Smooth muscle cell (in vitro differentiated cells): ENCODE measurements at regions not wholly inside any gene's neighbourhood (a gene's known extent, or its start where the extent isn't known, plus 50 kb on each side); places are given as distances from the start of the nearest gene placed in this dataset.

Experiments
- DNase-seq: peaks from one replicate; lab custom pipeline; 2025; ENCODE audit not compliant: unreplicated experiment; lab: John Stamatoyannopoulos, UW
- H2AFZ ChIP-seq: fragments of 200-600 bp; sonication (generic); 2 replicates; pipeline ENCODE4 v1.6.0; 2016; ENCODE audit warnings: antibody characterized with exemption, low read depth, mild to moderate bottlenecking
- H3F3A ChIP-seq: fragments of 200-600 bp; sonication (generic); 2 replicates; pipeline ENCODE4 v1.6.0; 2017; ENCODE audit warnings: antibody characterized with exemption, low read depth
- H3K27ac ChIP-seq: fragments of 200-600 bp; sonication (generic); 2 replicates; pipeline ENCODE4 v1.5.1; 2016; ENCODE audit warnings: low read depth, mild to moderate bottlenecking
- H3K27me3 ChIP-seq: fragments of 200-600 bp; sonication (generic); 2 replicates; pipeline ENCODE4 v1.6.1; 2016; ENCODE audit warnings: low read depth, mild to moderate bottlenecking
- H3K36me3 ChIP-seq: fragments of 200-600 bp; sonication (generic); 2 replicates; pipeline ENCODE4 v1.5.1; 2016; ENCODE audit warnings: low read depth
- H3K4me1 ChIP-seq: fragments of 200-600 bp; sonication (generic); 2 replicates; pipeline ENCODE4 v1.5.1; 2016; ENCODE audit warnings: low read depth
- H3K4me2 ChIP-seq: fragments of 200-600 bp; sonication (generic); 2 replicates; pipeline ENCODE4 v1.6.0; 2016; ENCODE audit warnings: mild to moderate bottlenecking
- H3K4me3 ChIP-seq: fragments of 200-600 bp; sonication (generic); 2 replicates; pipeline ENCODE4 v1.5.1; 2016; ENCODE audit warnings: mild to moderate bottlenecking
- H3K79me2 ChIP-seq: fragments of 200-600 bp; sonication (generic); 2 replicates; pipeline ENCODE4 v1.6.0; 2016; ENCODE audit warnings: low read depth, mild to moderate bottlenecking
- H3K9ac ChIP-seq: fragments of 200-600 bp; sonication (generic); 2 replicates; pipeline ENCODE4 v1.6.0; 2016; ENCODE audit warnings: low read depth
- H3K9me3 ChIP-seq: fragments of 200-600 bp; sonication (generic); replicated peaks from 2 replicates; pipeline ENCODE4 v1.5.1; 2016; ENCODE audit warnings: low read depth
- H4K20me1 ChIP-seq: fragments of 200-600 bp; sonication (generic); 2 replicates; pipeline ENCODE4 v1.6.0; 2016; ENCODE audit warnings: low read depth
- WGBS: methylation state at CpG from one replicate; pipeline ENCODE4 v1.1.7; 2016; ENCODE audit warnings: low lambda C conversion rate; 5-methylcytosine and 5-hydroxymethylcytosine counted together
- TF ChIP-seq, protein P1 (sequence below): fragments of 200-600 bp; sonication (generic); IDR thresholded peaks from 2 replicates; pipeline ENCODE4 v1.5.1; 2017; ENCODE audit warnings: borderline replicate concordance, mild to moderate bottlenecking, antibody characterized with exemption; ENCODE audit not compliant: insufficient read depth, poor library complexity, severe bottlenecking

DNA sequence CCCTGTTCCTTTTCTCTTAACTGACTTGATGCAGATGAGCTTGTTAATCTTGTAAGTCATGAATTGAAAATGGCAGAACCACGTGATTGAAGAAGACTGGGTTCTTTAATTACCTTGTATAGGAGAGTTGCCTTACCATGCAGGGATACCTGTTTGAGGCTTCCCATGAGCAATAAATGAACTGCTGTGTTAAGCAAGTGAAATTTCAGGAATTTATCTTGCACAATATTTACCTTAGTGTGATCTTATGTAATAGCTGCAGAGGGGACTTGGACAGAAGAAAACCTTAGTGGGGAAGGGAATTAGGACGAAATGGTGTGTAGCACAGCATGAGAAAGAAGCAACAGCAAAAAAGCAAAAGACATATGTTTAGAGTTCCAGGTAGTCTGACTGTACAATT, 384.0 kb upstream of the TMEFF2 start:
- WGBS, result 87% methylated on average over 2 of the region's 2 CpGs

DNA sequence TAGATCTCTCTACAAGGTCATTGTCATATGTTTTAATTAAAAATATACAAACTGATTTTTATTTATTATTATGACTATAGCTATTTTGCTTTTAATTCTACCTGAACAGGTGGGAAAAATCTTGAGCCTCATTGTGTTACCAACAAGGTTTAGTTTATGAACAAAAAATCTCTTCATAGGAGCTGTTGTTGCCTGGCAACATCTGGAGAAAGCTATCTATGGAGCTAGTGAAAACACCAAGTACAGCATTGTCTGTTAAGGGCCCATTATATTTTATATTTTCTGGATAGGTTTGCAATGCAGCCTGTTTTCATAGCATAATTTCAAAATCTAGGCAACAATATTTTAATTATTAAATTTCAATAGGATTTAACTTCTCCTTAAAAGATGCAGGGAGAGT, 383.0 kb upstream of the TMEFF2 start:
- Histone ChIP-seq H3F3A (no peaks in the 10 kb centered on the region), H3K4me1 (no peaks in the 10 kb centered on the region), H3K9ac (no peak overlapping the region), H3K27me3 (no peaks in the 10 kb centered on the region), H3K4me2 (no peak overlapping the region), H3K9me3 (no peaks in the 10 kb centered on the region), H3K36me3 (no peaks in the 10 kb centered on the region), H2AFZ (no peak overlapping the region), H3K79me2 (no peaks in the 10 kb centered on the region), H3K4me3 (no peak overlapping the region), H3K27ac (no peak overlapping the region), H4K20me1 (no peaks in the 10 kb centered on the region)
- no peak for DNase-seq
- TF ChIP-seq, protein P1, sequence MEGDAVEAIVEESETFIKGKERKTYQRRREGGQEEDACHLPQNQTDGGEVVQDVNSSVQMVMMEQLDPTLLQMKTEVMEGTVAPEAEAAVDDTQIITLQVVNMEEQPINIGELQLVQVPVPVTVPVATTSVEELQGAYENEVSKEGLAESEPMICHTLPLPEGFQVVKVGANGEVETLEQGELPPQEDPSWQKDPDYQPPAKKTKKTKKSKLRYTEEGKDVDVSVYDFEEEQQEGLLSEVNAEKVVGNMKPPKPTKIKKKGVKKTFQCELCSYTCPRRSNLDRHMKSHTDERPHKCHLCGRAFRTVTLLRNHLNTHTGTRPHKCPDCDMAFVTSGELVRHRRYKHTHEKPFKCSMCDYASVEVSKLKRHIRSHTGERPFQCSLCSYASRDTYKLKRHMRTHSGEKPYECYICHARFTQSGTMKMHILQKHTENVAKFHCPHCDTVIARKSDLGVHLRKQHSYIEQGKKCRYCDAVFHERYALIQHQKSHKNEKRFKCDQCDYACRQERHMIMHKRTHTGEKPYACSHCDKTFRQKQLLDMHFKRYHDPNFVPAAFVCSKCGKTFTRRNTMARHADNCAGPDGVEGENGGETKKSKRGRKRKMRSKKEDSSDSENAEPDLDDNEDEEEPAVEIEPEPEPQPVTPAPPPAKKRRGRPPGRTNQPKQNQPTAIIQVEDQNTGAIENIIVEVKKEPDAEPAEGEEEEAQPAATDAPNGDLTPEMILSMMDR, result no peak

More for the DNA sequence above, 384.0 kb upstream of the TMEFF2 start:
- Histone ChIP-seq H3K9ac (no peak overlapping the region), H3K36me3 (no peaks in the 10 kb centered on the region), H2AFZ (no peak overlapping the region), H3K79me2 (no peaks in the 10 kb centered on the region), H3K9me3 (no peaks in the 10 kb centered on the region), H3K27ac (no peak overlapping the region), H3K4me2 (no peak overlapping the region), H3K27me3 (no peaks in the 10 kb centered on the region), H4K20me1 (no peaks in the 10 kb centered on the region), H3K4me1 (no peaks in the 10 kb centered on the region), H3F3A (no peaks in the 10 kb centered on the region), H3K4me3 (no peak overlapping the region)
- TF ChIP-seq, protein P1, result no peak
- DNase-seq, result no peak

DNA sequence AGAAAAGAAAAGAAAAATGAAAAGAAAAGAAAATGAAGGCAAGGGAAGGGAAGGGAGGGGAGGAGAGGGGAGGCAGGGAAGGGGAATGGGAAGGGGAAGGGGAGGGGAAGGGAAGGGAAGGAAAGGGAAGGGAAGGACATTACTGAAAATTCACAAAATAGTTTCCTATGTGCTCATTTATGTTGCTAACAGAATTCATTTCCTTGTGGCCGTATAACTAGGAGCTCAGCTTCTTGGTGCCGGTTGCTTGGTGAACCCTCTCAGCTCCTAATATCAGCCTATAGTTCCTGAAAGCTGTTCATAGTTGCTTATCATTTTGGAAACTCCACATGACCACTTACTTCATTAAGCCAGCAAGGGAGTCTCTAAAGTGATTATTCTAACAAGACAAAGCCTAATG, 379.8 kb upstream of the TMEFF2 start:
- H2AFZ ChIP-seq, result no peak overlapping the region
- no peak overlapping the region for H3K9ac ChIP-seq
- H3K4me3 ChIP-seq, result no peak overlapping the region
- no peaks in the 10 kb centered on the region for H3K4me1 ChIP-seq
- no peaks in the 10 kb centered on the region for H3K36me3 ChIP-seq
- H3K27ac ChIP-seq, result no peak overlapping the region
- no peaks in the 10 kb centered on the region for H3K9me3 ChIP-seq
- no peaks in the 10 kb centered on the region for H3K27me3 ChIP-seq
- H3F3A ChIP-seq, result no peaks in the 10 kb centered on the region
- H3K79me2 ChIP-seq, result no peaks in the 10 kb centered on the region
- TF ChIP-seq, protein P1, result no peak
- no peaks in the 10 kb centered on the region for H4K20me1 ChIP-seq
- 97% methylated on average over 2 of the region's 2 CpGs for WGBS
- DNase-seq, result no peak
- no peak overlapping the region for H3K4me2 ChIP-seq

DNA sequence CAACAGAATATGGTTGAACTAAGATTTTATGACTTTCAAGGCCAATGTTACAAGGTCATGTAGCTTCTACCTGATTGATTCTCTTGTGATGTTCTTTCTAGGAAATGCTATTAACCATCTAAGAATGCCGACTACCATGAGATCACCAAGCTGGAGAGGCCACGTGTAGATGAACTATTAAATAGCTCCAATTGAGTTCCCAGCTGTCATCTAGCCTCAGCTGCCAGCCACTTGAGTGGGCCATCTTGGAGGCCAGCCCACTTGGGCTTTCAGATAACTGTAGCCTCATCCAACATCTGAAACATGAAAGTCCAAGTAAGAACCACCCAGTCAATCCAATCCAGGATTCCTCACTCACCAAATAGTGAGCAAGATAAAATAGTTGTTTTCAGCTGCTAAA, 376.9 kb upstream of the TMEFF2 start:
- Histone ChIP-seq H3K4me1 (no peaks in the 10 kb centered on the region), H3K4me3 (no peak overlapping the region), H3K27ac (no peak overlapping the region), H2AFZ (no peak overlapping the region), H3K9me3 (no peaks in the 10 kb centered on the region), H3K79me2 (no peaks in the 10 kb centered on the region), H3K9ac (no peak overlapping the region), H3K27me3 (no peaks in the 10 kb centered on the region), H3F3A (no peaks in the 10 kb centered on the region), H3K36me3 (no peaks in the 10 kb centered on the region), H3K4me2 (no peak overlapping the region), H4K20me1 (no peaks in the 10 kb centered on the region)
- TF ChIP-seq, protein P1, result no peak
- 95% methylated on average over 2 of the region's 2 CpGs for WGBS
- no peak for DNase-seq
